ENCODE measurements at regions not wholly inside any gene's neighbourhood (a gene's known extent, or its start where the extent isn't known, plus 50 kb on each side); places are given as distances from the start of the nearest gene placed in this dataset.

DNA sequence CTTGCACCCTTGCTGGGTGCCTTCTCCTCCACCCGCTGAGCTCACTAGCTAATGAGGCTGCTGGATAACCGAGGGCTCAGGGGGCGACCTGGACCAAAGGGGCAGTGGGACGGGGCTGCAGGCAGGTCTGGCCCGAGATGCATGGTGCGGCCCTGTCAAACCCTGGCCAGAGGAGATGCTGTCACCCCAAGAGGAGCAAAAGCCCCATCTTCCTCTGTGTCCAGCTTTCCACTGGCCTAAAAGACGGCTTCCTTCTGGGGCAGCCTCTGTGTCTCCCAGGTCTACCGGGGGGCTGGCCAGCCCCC, 261.8 kb downstream of the TBC1D4 start:
- TF ChIP-seq, protein P1, sequence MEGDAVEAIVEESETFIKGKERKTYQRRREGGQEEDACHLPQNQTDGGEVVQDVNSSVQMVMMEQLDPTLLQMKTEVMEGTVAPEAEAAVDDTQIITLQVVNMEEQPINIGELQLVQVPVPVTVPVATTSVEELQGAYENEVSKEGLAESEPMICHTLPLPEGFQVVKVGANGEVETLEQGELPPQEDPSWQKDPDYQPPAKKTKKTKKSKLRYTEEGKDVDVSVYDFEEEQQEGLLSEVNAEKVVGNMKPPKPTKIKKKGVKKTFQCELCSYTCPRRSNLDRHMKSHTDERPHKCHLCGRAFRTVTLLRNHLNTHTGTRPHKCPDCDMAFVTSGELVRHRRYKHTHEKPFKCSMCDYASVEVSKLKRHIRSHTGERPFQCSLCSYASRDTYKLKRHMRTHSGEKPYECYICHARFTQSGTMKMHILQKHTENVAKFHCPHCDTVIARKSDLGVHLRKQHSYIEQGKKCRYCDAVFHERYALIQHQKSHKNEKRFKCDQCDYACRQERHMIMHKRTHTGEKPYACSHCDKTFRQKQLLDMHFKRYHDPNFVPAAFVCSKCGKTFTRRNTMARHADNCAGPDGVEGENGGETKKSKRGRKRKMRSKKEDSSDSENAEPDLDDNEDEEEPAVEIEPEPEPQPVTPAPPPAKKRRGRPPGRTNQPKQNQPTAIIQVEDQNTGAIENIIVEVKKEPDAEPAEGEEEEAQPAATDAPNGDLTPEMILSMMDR (optimal IDR thresholded peaks at IDR 0.05 in 1 of 3, IDR thresholded peaks at IDR 0.05 in 1 of 3, conservative IDR thresholded peaks at IDR 0.05 in 1 of 3; ENCODE audit: extremely low read depth in 1 of 3, insufficient read depth in 2 of 3, low read length in 3 of 3) = no peak
- TF ChIP-seq EZH2 (IDR thresholded peaks at IDR 0.05; ENCODE audit: low read length) = no peak
